ENCODE measurements at regions not wholly inside any gene's neighbourhood (a gene's known extent, or its start where the extent isn't known, plus 50 kb on each side); places are given as distances from the start of the nearest gene placed in this dataset.
"Not testable (repeated sequence)": the region's sequence is repeated elsewhere in the genome, so short reads cannot be mapped to it uniquely, and the experiment has no call there.

GRCh38 chr5:103741984-103742383, 179.4 kb upstream of the NUDT12 start:
- H3K27me3 ChIP-seq (ENCODE audit: control insufficient read depth, insufficient read depth, low read length) = no peaks in the 10 kb centered on the region
- H3K27ac ChIP-seq (ENCODE audit: low read depth, low read length) = no peak overlapping the region
- DNase-seq (ENCODE audit: low read depth, low spot score) = no peak
- POLR2A ChIA-PET = no interaction called here
- TF ChIP-seq CTCF (IDR thresholded peaks at IDR 0.05; ENCODE audit: low read depth, low read length) = no peak
- H3K4me3 ChIP-seq (ENCODE audit: low read depth, low read length) = no peak overlapping the region
- H3K9me3 ChIP-seq (ENCODE audit: control insufficient read depth, insufficient read depth, low read length) = no peaks in the 10 kb centered on the region
- CTCF ChIA-PET = no interaction called here

DNA sequence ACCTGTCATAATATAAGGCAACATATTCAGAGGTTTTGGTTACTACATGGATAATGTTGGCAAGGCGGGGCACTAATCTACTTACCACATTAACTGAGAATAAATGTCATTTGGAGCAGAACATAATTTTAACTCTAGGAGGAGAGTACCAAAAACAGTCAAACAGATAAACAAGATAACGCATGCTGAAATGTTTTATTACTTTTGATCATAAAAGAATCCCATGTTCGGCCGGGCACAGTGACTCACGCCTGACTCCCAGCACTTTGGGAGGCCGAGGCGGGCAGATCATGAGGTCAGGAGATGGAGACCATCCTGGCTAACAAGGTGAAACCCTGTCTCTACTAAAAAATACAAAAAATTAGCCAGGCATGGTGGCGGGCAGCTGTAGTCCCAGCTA, 173.8 kb upstream of the NUDT12 start:
- H3K27ac ChIP-seq (ENCODE audit: low read depth, low read length); H3K9me3 ChIP-seq (ENCODE audit: control insufficient read depth, insufficient read depth, low read length); POLR2A ChIA-PET; H3K4me3 ChIP-seq (ENCODE audit: low read depth, low read length); H3K27me3 ChIP-seq (ENCODE audit: control insufficient read depth, insufficient read depth, low read length); CTCF ChIA-PET; DNase-seq (ENCODE audit: low read depth, low spot score): not testable (repeated sequence)

DNA sequence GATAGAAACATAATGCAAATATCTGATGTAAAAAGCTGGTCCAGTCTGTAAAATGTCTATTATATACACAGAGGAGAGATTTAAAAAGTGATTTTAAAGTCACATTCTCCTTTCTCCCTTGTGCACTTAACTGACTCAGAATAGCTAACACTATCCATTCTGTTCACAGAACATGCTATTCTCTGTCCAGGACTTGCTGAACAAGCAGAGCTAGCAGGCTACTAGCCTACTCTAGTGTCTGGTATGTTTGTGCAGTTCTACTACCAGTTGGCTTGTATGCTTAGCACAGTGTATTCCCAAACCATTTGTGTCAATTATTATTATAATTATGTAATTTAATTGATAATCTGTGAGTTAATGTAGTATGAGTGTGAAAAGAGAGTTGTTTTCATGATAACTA, 161.7 kb upstream of the NUDT12 start:
- DNase-seq (ENCODE audit: low read depth, low spot score) = no peak
- no peak overlapping the region for H3K27ac ChIP-seq (ENCODE audit: low read depth, low read length)
- ChIA-PET POLR2A (no interaction called here), CTCF (no interaction called here)
- peaks cover 7% of the 10 kb centered on the region for H3K9me3 ChIP-seq (ENCODE audit: control insufficient read depth, insufficient read depth, low read length)
- H3K4me3 ChIP-seq (ENCODE audit: low read depth, low read length) = no peak overlapping the region
- H3K27me3 ChIP-seq (ENCODE audit: control insufficient read depth, insufficient read depth, low read length) = no peaks in the 10 kb centered on the region
- TF ChIP-seq CTCF (IDR thresholded peaks at IDR 0.05; ENCODE audit: low read depth, low read length) = no peak

DNA sequence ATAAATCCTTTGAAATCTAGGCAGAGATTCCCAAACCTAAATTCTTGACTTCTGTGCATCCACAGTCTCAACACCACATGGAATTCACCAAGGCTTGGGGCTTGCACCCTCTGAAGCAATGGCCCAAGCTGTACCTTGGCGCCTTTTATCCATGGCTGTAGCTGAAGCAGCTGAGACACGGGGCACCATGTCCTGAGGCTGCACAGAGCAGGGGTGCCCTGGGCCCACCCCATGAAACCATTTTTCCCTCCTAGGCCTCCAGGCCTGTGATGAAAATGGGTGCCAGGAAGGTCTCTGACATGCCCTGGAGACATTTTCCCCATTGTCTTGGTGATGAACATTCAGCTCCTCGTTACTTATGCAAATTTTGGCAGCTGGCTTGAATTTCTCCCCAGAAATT, 158.6 kb upstream of the NUDT12 start:
- no peaks in the 10 kb centered on the region for H3K27me3 ChIP-seq (ENCODE audit: control insufficient read depth, insufficient read depth, low read length)
- H3K9me3 ChIP-seq (ENCODE audit: control insufficient read depth, insufficient read depth, low read length) = peaks cover 7% of the 10 kb centered on the region

DNA sequence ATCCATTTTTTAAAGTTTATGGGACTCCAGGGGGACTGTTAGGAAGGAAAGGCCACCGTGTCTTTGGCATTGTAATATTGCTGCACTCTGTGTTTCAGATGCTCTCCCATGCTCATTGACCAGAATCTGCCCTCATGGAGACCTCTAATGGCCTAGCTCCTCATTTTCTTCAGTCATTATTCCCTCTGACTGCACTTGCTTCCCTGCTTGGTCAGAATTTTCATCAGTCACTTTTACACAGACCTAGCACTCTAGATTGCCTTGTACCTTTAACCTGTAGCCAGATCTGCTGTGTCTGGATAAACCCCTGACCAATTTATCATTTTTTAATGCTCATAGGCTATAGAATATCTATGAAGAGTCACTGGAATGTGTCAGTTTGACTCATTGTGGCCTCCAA, 155.5 kb upstream of the NUDT12 start:
- peaks cover 7% of the 10 kb centered on the region for H3K9me3 ChIP-seq (ENCODE audit: control insufficient read depth, insufficient read depth, low read length)
- DNase-seq (ENCODE audit: low read depth, low spot score) = no peak
- ChIA-PET CTCF (no interaction called here), POLR2A (no interaction called here)
- no peak for TF ChIP-seq CTCF (IDR thresholded peaks at IDR 0.05; ENCODE audit: low read depth, low read length)
- H3K4me3 ChIP-seq (ENCODE audit: low read depth, low read length) = no peak overlapping the region
- H3K27ac ChIP-seq (ENCODE audit: low read depth, low read length) = no peak overlapping the region
- no peaks in the 10 kb centered on the region for H3K27me3 ChIP-seq (ENCODE audit: control insufficient read depth, insufficient read depth, low read length)

More for the DNA sequence above, 158.6 kb upstream of the NUDT12 start:
- POLR2A ChIA-PET = no interaction called here
- no peak for DNase-seq (ENCODE audit: low read depth, low spot score)
- TF ChIP-seq CTCF (IDR thresholded peaks at IDR 0.05; ENCODE audit: low read depth, low read length) = no peak
- H3K4me3 ChIP-seq (ENCODE audit: low read depth, low read length) = no peak overlapping the region
- CTCF ChIA-PET = no interaction called here
- H3K27ac ChIP-seq (ENCODE audit: low read depth, low read length) = no peak overlapping the region

DNA sequence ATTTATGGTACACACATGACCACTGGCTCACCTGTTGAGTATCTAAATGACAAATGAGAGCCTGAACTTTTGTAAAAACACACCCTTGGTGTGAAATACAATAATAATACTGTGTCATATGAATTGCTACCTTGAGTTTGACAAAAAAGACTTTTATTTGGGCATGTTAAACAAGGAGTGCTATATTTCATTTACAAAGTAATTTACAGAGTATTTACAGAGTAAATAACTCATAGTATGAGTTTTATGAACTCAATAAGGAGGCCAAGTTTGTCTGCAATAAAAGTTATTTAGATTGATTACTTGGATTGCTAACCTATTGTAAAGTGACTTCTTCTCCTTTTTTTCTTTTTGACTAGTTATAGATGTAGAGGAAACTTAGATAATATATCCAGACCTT, 146.0 kb upstream of the NUDT12 start:
- no peak for DNase-seq (ENCODE audit: low read depth, low spot score)
- Histone ChIP-seq H3K4me3 (ENCODE audit: low read depth, low read length) (no peak overlapping the region), H3K27ac (ENCODE audit: low read depth, low read length) (no peak overlapping the region), H3K27me3 (ENCODE audit: control insufficient read depth, insufficient read depth, low read length) (no peaks in the 10 kb centered on the region), H3K9me3 (ENCODE audit: control insufficient read depth, insufficient read depth, low read length) (no peaks in the 10 kb centered on the region)
- CTCF ChIA-PET = no interaction called here
- TF ChIP-seq CTCF (IDR thresholded peaks at IDR 0.05; ENCODE audit: low read depth, low read length) = no peak
- POLR2A ChIA-PET = no interaction called here
